ENCODE measurements at regions not wholly inside any gene's neighbourhood (a gene's known extent, or its start where the extent isn't known, plus 50 kb on each side); places are given as distances from the start of the nearest gene placed in this dataset.

DNA sequence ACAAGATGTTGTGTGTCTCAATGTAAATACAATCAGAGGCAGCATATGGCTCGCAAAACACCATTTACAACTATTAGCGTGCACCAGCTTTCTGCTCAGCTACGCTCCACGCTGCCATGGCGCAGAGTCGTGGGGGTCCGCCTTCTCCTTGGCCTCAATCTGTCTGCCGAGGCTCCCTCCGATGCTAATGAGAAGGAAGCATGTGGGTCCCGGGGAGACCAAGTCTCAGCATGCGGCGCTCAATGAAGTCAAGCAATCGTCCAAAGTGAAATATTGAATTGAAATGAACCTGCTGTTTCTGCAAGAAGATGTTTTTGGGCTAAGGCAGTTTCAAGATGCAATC, 228.9 kb downstream of the TOMM20 start:
- TF ChIP-seq YY1 (IDR thresholded peaks at IDR 0.05; ENCODE audit: extremely low read depth, insufficient replicate concordance, low read depth, low read length) (no peak), POLR2AphosphoS5 (IDR thresholded peaks at IDR 0.05; ENCODE audit: low read depth, low read length) (no peak), EZH2 (IDR thresholded peaks at IDR 0.05) (no peak), JUND (IDR thresholded peaks at IDR 0.05) (no peak)
- TF ChIP-seq, protein P1, sequence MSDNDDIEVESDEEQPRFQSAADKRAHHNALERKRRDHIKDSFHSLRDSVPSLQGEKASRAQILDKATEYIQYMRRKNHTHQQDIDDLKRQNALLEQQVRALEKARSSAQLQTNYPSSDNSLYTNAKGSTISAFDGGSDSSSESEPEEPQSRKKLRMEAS (IDR thresholded peaks at IDR 0.05) = no peak
